Keratinocyte (primary cell): ENCODE measurements at regions not wholly inside any gene's neighbourhood (a gene's known extent, or its start where the extent isn't known, plus 50 kb on each side); places are given as distances from the start of the nearest gene placed in this dataset.

ENCODE experiments used
- EZH2 ChIP-seq: IDR thresholded peaks from one replicate; pipeline ENCODE4 v1.6.1; 2012; ENCODE audit warnings: inconsistent platforms, mild to moderate bottlenecking, low read length, moderate library complexity
- TF ChIP-seq, protein P1 (sequence below), 3 experiments: IDR thresholded peaks in 1 of 3; conservative IDR thresholded peaks in 1 of 3; optimal IDR thresholded peaks in 1 of 3; 2 replicates in 2 of 3; 3 replicates in 1 of 3; pipeline versions ENCODE3 to v1.5.1; 2011; ENCODE audit warnings: low read length in 3 of 3, mild to moderate bottlenecking in 3 of 3, moderate library complexity in 2 of 3, control low read depth in 1 of 3, inconsistent platforms in 1 of 3; ENCODE audit not compliant: insufficient read depth in 2 of 3; ENCODE audit errors: extremely low read depth in 1 of 3

DNA sequence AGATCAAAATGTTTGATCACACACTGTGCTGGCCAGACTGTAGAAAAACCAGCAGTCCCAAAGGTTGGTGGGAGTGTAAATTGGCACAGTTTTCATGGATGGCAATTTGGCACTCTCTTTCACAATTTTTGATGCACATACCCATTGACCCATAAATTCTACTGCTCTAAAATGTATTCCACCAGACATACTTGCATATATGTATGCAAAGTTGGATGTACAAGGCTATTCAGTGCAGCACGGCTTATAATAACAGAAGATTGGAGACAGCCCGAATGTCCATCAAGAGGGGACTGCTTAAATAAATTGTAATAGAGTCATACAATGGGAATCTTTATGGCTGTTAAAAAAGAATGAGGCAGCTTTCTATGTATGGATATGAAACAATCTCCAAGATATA, 101.7 kb upstream of the TOP1 start:
- TF ChIP-seq, protein P1, sequence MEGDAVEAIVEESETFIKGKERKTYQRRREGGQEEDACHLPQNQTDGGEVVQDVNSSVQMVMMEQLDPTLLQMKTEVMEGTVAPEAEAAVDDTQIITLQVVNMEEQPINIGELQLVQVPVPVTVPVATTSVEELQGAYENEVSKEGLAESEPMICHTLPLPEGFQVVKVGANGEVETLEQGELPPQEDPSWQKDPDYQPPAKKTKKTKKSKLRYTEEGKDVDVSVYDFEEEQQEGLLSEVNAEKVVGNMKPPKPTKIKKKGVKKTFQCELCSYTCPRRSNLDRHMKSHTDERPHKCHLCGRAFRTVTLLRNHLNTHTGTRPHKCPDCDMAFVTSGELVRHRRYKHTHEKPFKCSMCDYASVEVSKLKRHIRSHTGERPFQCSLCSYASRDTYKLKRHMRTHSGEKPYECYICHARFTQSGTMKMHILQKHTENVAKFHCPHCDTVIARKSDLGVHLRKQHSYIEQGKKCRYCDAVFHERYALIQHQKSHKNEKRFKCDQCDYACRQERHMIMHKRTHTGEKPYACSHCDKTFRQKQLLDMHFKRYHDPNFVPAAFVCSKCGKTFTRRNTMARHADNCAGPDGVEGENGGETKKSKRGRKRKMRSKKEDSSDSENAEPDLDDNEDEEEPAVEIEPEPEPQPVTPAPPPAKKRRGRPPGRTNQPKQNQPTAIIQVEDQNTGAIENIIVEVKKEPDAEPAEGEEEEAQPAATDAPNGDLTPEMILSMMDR (optimal IDR thresholded peaks at IDR 0.05 in 1 of 3, IDR thresholded peaks at IDR 0.05 in 1 of 3, conservative IDR thresholded peaks at IDR 0.05 in 1 of 3; ENCODE audit: extremely low read depth in 1 of 3, insufficient read depth in 2 of 3, low read length in 3 of 3) = no peak
- no peak for TF ChIP-seq EZH2
